K562 (cell line): ENCODE measurements at regions not wholly inside any gene's neighbourhood (a gene's known extent, or its start where the extent isn't known, plus 50 kb on each side); places are given as distances from the start of the nearest gene placed in this dataset.

Experiments
- ATAC-seq: fragments of 200-7000 bp; cut with Tn5 transposase; 3 replicates; pipeline ENCODE4 v1.9.1; 2020; ENCODE audit warnings: moderate library complexity
- BruUV-seq: library from RNA; stranded (reverse); fragments of 400-500 nt; replicated peaks from 2 replicates; lab custom pipeline; 2021; lab: Mats Ljungman, UMichigan
- CTCF ChIA-PET: fragments of 300-600 bp; formaldehyde crosslinking; extraction: SDS; loops from one replicate; lab custom pipeline; 2021; ENCODE audit warnings: low intra/inter-chr PET ratio; lab: Yijun Ruan, JAX
- POLR2A ChIA-PET: fragments of 300-600, 350-650 bp; sonication (Branson Sonifier 250); formaldehyde crosslinking; extraction: SDS; loops from one replicate; lab custom pipeline; 2021; ENCODE audit warnings: antibody characterized with exemption, inconsistent platforms; lab: Yijun Ruan, JAX
- DNase-seq, 4 experiments: peaks; one replicate each; pipeline versions ENCODE4 v3.0.0 to v3.0.0-alpha.2; 2011 to 2018; ENCODE audit warnings: low spot score in 3 of 4, mixed read lengths in 3 of 4; ENCODE audit errors: extremely low read depth in 1 of 4
- FAIRE-seq: peaks from 2 replicates; lab custom pipeline; 2011; peaks lifted over from hg19 to GRCh38; lab: Jason Lieb, UNC
- H2AFZ ChIP-seq: 2 replicates; pipeline ENCODE4 v1.6.0; 2011; ENCODE audit warnings: low read depth, low read length, control low read depth, inconsistent platforms
- H3K27ac ChIP-seq: fragments of 200-600 bp; 3 replicates; pipeline ENCODE4 v1.8.0; 2011; ENCODE audit warnings: low read depth, mild to moderate bottlenecking, control low read depth, inconsistent platforms, low read length, moderate library complexity, mixed read lengths; ENCODE audit errors: extremely low read depth
- H3K27me3 ChIP-seq, 2 experiments: fragments of 300-600 bp in 1 of 2; 2 replicates in 1 of 2; 3 replicates in 1 of 2; pipeline versions ENCODE4 v1.6.0 to v1.8.0; 2011; ENCODE audit warnings: inconsistent platforms in 2 of 2, low read length in 2 of 2, mild to moderate bottlenecking in 1 of 2, mixed read lengths in 1 of 2, moderate library complexity in 1 of 2; ENCODE audit not compliant: control insufficient read depth in 2 of 2, insufficient read depth in 2 of 2
- H3K36me3 ChIP-seq: fragments of 300-600 bp; 3 replicates; pipeline ENCODE4 v1.8.0; 2011; ENCODE audit warnings: mild to moderate bottlenecking, low read length, inconsistent platforms; ENCODE audit not compliant: control insufficient read depth, insufficient read depth
- H3K4me1 ChIP-seq, 2 experiments: fragments of 200-600 bp in 1 of 2; replicated peaks in 1 of 2; 2 replicates in 1 of 2; 3 replicates in 1 of 2; pipeline versions ENCODE4 v1.5.1 to v1.8.0; 2011; ENCODE audit warnings: inconsistent platforms in 2 of 2, low read length in 2 of 2, mild to moderate bottlenecking in 1 of 2, mixed read lengths in 1 of 2, moderate library complexity in 1 of 2; ENCODE audit not compliant: control insufficient read depth in 2 of 2, insufficient read depth in 2 of 2
- H3K4me2 ChIP-seq: 2 replicates; pipeline ENCODE4 v1.6.1; 2011; ENCODE audit warnings: low read length, control low read depth, inconsistent platforms, mixed read lengths; ENCODE audit not compliant: insufficient read depth
- H3K4me3 ChIP-seq: fragments of 200-600 bp; sonication (generic), shearing (Covaris generic); 2 replicates; pipeline ENCODE4 v1.5.1; 2016; ENCODE audit warnings: control low read depth, inconsistent platforms
- H3K79me2 ChIP-seq: fragments of 200-600 bp; 3 replicates; pipeline ENCODE4 v1.8.0; 2011; ENCODE audit warnings: low read length, inconsistent platforms; ENCODE audit not compliant: control insufficient read depth, insufficient read depth
- H3K9ac ChIP-seq, 2 experiments: 2 replicates each; pipeline versions ENCODE4 v1.6.0 to v1.6.1; 2011; ENCODE audit warnings: low read depth in 2 of 2, low read length in 2 of 2, control low read depth in 1 of 2, inconsistent platforms in 1 of 2, mild to moderate bottlenecking in 1 of 2, mixed read lengths in 1 of 2; ENCODE audit not compliant: insufficient read depth in 1 of 2
- H3K9me1 ChIP-seq: one replicate; pipeline ENCODE4 v1.6.0; 2011; ENCODE audit warnings: inconsistent platforms, mild to moderate bottlenecking, low read length, moderate library complexity; ENCODE audit not compliant: control insufficient read depth, insufficient read depth
- H3K9me3 ChIP-seq: replicated peaks from 2 replicates; pipeline ENCODE4 v1.5.1; 2011; ENCODE audit warnings: low read depth, low read length, inconsistent platforms; ENCODE audit not compliant: control insufficient read depth, insufficient read depth
- H4K20me1 ChIP-seq: replicated peaks from 2 replicates; pipeline ENCODE4 v1.6.1; 2011; ENCODE audit warnings: low read length, inconsistent platforms, mixed read lengths; ENCODE audit not compliant: control insufficient read depth, insufficient read depth
- BDP1 ChIP-seq: IDR thresholded peaks from 3 replicates; pipeline ENCODE4 v1.6.1; 2011; ENCODE audit not compliant: insufficient read length, insufficient read depth
- KHSRP ChIP-seq: fragments of 450-650 bp; IDR thresholded peaks from 2 replicates; pipeline ENCODE4 v1.6.1; 2017
- XRCC4 ChIP-seq: IDR thresholded peaks from one replicate; pipeline ENCODE4 v1.6.1; 2011; ENCODE audit not compliant: insufficient read depth, insufficient read length; ENCODE audit errors: extremely low read depth
- ZBED1 ChIP-seq: IDR thresholded peaks from 2 replicates; pipeline ENCODE4 v1.6.1; 2014
- ZKSCAN3 ChIP-seq: fragments of 250-450 bp; sonication (Bioruptor Pico); IDR thresholded peaks from 2 replicates; pipeline ENCODE4 v1.4.0; 2020
- WGBS: fragments of 100-300 bp; shearing (Covaris generic); methylation state at CpG from one replicate; pipeline ENCODE4 v1.1.6; 2016; ENCODE audit warnings: low coverage, mixed read lengths; ENCODE audit not compliant: insufficient coverage; ENCODE audit errors: missing lambda C conversion rate; 5-methylcytosine and 5-hydroxymethylcytosine counted together
- in situ Hi-C: fragments of 300-500 bp; cut with MboI; formaldehyde crosslinking; loops from 4 replicates; pipeline ENCODE4 v1.15.0; 2018; ENCODE audit warnings: inconsistent platforms, mixed read lengths
- intact Hi-C: fragments of 100-400 bp; cut with micrococcal nuclease; formaldehyde crosslinking; loops from 2 replicates; pipeline ENCODE4 v1.14.2; 2022
- TF ChIP-seq, protein P1 (sequence below): sonication (generic); formaldehyde crosslinking; IDR thresholded peaks from 2 replicates; pipeline ENCODE4 v1.9.0; 2022; ENCODE audit warnings: mild to moderate bottlenecking, missing genetic modification reagents

DNA sequence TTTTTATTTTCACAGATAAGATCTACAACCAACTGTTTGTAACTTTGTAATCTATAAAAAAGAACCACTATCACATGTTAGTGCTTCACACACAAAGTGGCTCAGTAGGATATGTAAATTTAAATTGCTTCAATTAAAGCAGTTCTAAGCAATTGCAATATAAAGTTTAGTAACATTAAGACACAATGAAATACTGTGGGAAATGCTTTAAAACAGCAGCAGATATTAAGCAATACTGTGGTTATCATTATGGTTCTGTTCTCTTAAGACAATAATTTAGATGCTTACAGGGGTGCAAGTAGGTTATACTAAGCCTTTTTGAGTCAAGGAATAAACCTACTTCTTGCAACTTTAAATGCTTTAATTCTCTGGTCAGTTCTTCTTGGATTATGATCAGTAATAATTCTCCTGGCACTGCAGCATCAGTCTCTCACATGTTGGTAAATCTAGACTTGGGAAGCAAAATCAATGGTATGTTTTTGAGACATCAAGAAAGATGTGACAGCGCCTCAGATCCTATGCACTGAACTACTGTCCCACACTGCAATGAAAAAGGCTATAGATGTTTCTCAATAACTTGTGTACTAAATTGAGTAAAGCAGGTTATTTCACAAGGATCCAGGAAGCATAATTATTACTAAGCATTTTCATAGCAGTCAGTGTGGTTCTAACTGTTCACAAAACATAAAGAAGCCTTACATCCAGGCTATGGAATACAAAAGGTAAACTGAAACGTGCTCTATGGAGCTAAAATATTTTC lies 338.7 kb upstream of the PDE4D start (continued):
- TF ChIP-seq BDP1: no peak
- TF ChIP-seq XRCC4: no peak

DNA sequence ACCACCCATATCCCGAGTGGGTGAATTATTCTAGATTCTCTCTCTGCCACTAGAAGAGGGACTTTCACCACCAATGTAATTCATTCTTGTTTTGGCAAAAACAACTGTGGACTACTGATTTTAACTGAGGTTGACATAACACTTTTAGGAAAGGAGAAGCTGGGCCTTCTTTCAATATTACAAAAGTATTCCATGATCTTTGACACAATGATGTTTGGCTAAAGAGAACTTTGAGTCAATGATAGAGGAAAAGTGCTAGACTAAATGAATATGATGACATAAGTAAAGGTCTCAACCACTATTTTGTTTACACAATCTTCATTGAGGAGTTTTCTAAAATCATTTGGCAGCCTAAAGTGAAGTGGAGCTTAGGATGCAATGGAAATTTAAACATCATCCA lies 336.9 kb upstream of the PDE4D start:
- Histone ChIP-seq H3K79me2 (no peaks in the 10 kb centered on the region), H2AFZ (no peak overlapping the region), H4K20me1 (no peaks in the 10 kb centered on the region), H3K9me1 (no peaks in the 10 kb centered on the region), H3K27ac (no peak overlapping the region)
- no peak for DNase-seq
- BruUV-seq: no TSS peak
- TF ChIP-seq KHSRP (no peak), ZBED1 (no peak), ZKSCAN3 (CRISPR knock-in tag) (no peak)
- TF ChIP-seq, protein P1, sequence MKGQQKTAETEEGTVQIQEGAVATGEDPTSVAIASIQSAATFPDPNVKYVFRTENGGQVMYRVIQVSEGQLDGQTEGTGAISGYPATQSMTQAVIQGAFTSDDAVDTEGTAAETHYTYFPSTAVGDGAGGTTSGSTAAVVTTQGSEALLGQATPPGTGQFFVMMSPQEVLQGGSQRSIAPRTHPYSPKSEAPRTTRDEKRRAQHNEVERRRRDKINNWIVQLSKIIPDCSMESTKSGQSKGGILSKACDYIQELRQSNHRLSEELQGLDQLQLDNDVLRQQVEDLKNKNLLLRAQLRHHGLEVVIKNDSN (CRISPR knock-in tag): no peak
- TF ChIP-seq, all 486 proteins: peak for 0
- CTCF ChIA-PET: no interaction called here
- ATAC-seq (no peak), FAIRE-seq (no peak)
- H3K36me3 ChIP-seq: no peaks in the 10 kb centered on the region
- intact Hi-C loops (no loop called here), in situ Hi-C loops (no loop called here)
- no peak overlapping the region for H3K9ac ChIP-seq
- H3K4me2 ChIP-seq: no peak overlapping the region
- H3K4me3 ChIP-seq: no peak overlapping the region
- POLR2A ChIA-PET: no interaction called here
- 0% methylated on average over 1 of the region's 1 CpG for WGBS
- no peaks in the 10 kb centered on the region for H3K27me3 ChIP-seq
- H3K4me1 ChIP-seq: no peaks in the 10 kb centered on the region
- H3K9me3 ChIP-seq: no peaks in the 10 kb centered on the region
